Nephron (organoid): ENCODE measurements at regions not wholly inside any gene's neighbourhood (a gene's known extent, or its start where the extent isn't known, plus 50 kb on each side); places are given as distances from the start of the nearest gene placed in this dataset.

Experiments used
- H3K27ac Mint-ChIP-seq, 3 experiments: 2 replicates each; pipeline ENCODE4 v1.8.0; 2020; ENCODE audit warnings: mixed read lengths in 3 of 3, mild to moderate bottlenecking in 2 of 3, moderate library complexity in 1 of 3
- H3K27me3 Mint-ChIP-seq: 2 replicates; pipeline ENCODE4 v1.8.0; 2021; ENCODE audit warnings: low read depth, mild to moderate bottlenecking, moderate library complexity, mixed read lengths
- H3K36me3 Mint-ChIP-seq: 2 replicates; pipeline ENCODE4 v1.8.0; 2020; ENCODE audit warnings: low read depth, mixed read lengths
- H3K4me1 Mint-ChIP-seq: 2 replicates; pipeline ENCODE4 v1.8.0; 2020; ENCODE audit warnings: mixed read lengths
- H3K4me3 Mint-ChIP-seq, 3 experiments: 2 replicates each; pipeline ENCODE4 v1.8.0; 2020; ENCODE audit warnings: mild to moderate bottlenecking in 3 of 3, mixed read lengths in 3 of 3, moderate library complexity in 2 of 3
- H3K9me3 Mint-ChIP-seq: 2 replicates; pipeline ENCODE4 v1.8.0; 2020; ENCODE audit warnings: mixed read lengths
- CTCF ChIP-seq, 3 experiments: fragments of 200-600 bp; sonication (generic); IDR thresholded peaks; one replicate each; pipeline ENCODE4 v1.5.0; 2021; ENCODE audit warnings: antibody characterized with exemption in 3 of 3; ENCODE audit not compliant: unreplicated experiment in 3 of 3

DNA sequence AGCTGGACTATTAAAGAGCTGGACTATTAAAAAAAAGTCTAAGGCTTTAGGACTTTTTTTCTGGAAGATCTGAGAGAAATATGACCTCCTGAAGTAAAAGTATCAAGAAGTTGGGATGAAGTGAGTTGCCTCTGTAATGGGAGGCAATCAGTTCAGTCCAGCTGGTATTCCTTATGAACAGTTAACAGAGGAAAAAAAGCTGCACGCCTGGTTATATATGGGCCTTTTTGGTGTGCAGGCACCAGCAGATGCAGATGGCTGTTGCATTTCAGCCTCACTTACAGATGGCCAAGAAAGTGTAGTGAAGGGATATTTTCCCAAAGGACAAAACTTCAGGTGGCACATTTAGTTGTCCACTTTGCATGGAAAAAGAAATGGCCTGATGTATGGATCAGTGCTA is 70.3 kb upstream of the ELOVL5 start:
- Mint-ChIP-seq H3K9me3 (no peaks in the 10 kb centered on the region), H3K27ac (no peak overlapping the region), H3K27me3 (no peaks in the 10 kb centered on the region), H3K4me3 (no peak overlapping the region), H3K4me1 (no peaks in the 10 kb centered on the region), H3K36me3 (no peaks in the 10 kb centered on the region)
- no peak for TF ChIP-seq CTCF (IDR thresholded peaks at IDR 0.05; ENCODE audit: unreplicated experiment in 3 of 3)

- Mint-ChIP-seq H3K4me3 (no peak overlapping the region), H3K27me3 (no peaks in the 10 kb centered on the region), H3K27ac (no peak overlapping the region), H3K4me1 (no peaks in the 10 kb centered on the region), H3K36me3 (no peaks in the 10 kb centered on the region), H3K9me3 (no peaks in the 10 kb centered on the region)
- TF ChIP-seq CTCF (IDR thresholded peaks at IDR 0.05; ENCODE audit: unreplicated experiment in 3 of 3) = no peak
Measured at GRCh38 chr6:53418288-53418687, 69.5 kb upstream of the ELOVL5 start.

GRCh38 chr6:53417141-53417540 is 68.4 kb upstream of the ELOVL5 start:
- Mint-ChIP-seq H3K27me3 (no peaks in the 10 kb centered on the region), H3K36me3 (no peaks in the 10 kb centered on the region), H3K27ac (no peak overlapping the region), H3K4me1 (no peaks in the 10 kb centered on the region), H3K4me3 (no peak overlapping the region), H3K9me3 (no peaks in the 10 kb centered on the region)
- no peak for TF ChIP-seq CTCF (IDR thresholded peaks at IDR 0.05; ENCODE audit: unreplicated experiment in 3 of 3)

DNA sequence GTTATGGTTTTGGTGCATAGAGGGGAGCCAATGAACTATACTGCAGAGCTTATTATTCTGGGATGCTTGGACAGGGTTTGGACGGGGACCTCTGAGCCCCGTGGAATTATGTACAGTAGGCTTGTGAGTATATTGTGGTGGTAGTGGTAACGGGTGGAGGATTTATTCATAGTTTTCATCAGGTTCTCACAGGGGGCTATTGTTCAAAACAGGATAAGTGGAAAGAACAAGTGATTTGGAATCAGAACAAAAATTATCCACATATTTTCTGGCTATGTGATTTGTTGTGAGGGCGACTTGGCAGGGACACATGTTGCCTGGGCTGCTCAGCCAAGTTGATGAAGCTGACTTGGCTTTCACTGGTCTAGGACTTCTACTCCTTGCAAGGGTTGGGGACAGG is 64.6 kb upstream of the ELOVL5 start:
- no peak overlapping the region for H3K27ac Mint-ChIP-seq
- peaks cover 5% of the 10 kb centered on the region for H3K4me1 Mint-ChIP-seq
- H3K9me3 Mint-ChIP-seq = no peaks in the 10 kb centered on the region
- H3K27me3 Mint-ChIP-seq = no peaks in the 10 kb centered on the region
- H3K4me3 Mint-ChIP-seq = no peak overlapping the region
- H3K36me3 Mint-ChIP-seq = no peaks in the 10 kb centered on the region
- TF ChIP-seq CTCF (IDR thresholded peaks at IDR 0.05; ENCODE audit: unreplicated experiment in 3 of 3) = no peak

DNA sequence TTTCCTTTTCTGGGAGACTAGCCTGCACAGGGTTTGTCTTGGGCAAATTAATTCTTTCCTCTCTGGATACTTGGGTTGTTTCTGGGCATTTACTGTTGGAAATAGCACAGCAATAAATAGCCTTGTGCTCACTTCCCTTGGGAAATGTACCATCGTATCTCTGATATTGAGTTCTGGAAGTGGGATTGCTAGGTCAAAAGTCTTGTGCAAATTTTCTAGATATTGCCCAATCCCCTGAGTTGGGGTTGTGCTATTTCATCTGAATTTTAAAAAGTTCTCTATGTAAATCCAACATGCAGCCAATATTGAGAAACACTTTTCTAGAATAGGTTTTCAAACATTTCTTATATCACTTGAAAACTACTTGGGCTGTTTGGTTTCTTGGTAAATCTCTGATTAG is 64.0 kb upstream of the ELOVL5 start:
- Mint-ChIP-seq H3K27me3 (no peaks in the 10 kb centered on the region), H3K36me3 (no peaks in the 10 kb centered on the region), H3K27ac (no peak overlapping the region), H3K9me3 (no peaks in the 10 kb centered on the region), H3K4me3 (no peak overlapping the region), H3K4me1 (peaks cover 5% of the 10 kb centered on the region)
- TF ChIP-seq CTCF (IDR thresholded peaks at IDR 0.05; ENCODE audit: unreplicated experiment in 3 of 3) = no peak

DNA sequence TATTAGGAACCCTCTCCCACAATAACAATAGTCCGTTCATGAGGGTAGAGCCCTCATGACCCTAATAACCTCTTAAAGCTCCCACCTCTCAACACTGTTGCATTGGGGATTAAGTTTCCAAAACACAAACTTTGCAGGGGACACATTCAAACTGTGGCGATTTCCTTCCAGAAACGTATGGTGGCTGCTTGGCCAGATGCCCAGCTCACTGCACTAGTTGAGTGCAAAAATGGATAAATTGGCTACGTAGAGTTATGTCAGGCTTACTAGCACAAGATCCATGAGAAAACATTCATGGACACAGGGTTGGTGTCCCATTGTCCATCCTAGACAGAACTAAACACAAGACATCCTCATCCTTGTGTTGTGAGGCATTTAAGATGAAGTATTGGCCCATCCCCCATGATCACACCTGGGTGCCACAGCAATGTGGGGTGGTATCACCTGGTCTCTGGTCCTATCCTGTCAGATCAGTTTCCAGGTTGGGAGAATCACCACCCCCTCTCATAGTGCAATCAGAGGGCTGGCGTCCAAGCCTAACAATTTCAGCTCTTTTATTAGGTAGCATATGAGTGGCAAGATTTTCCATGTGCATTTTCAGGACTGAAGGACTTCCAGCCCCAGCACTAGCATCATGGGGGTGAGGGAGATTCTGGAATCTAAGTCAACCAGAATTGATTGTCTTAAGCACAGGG is 63.4 kb upstream of the ELOVL5 start:
- H3K36me3 Mint-ChIP-seq = no peaks in the 10 kb centered on the region
- no peaks in the 10 kb centered on the region for H3K9me3 Mint-ChIP-seq
- H3K4me3 Mint-ChIP-seq = no peak overlapping the region
- no peaks in the 10 kb centered on the region for H3K27me3 Mint-ChIP-seq
- H3K27ac Mint-ChIP-seq = no peak overlapping the region
- H3K4me1 Mint-ChIP-seq = peaks cover 5% of the 10 kb centered on the region
- no peak for TF ChIP-seq CTCF (IDR thresholded peaks at IDR 0.05; ENCODE audit: unreplicated experiment in 3 of 3)
